DOHH2 (cell line): ENCODE measurements at regions not wholly inside any gene's neighbourhood (a gene's known extent, or its start where the extent isn't known, plus 50 kb on each side); places are given as distances from the start of the nearest gene placed in this dataset.
A peak's percentile ranks its signal among the peaks of the same experiment; 100 is the strongest.

ENCODE experiments used
- H3F3A ChIP-seq: fragments of 200-600 bp; sonication (generic), shearing (Covaris generic); 2 replicates; pipeline ENCODE4 v1.6.0; 2016; ENCODE audit warnings: antibody characterized with exemption, mild to moderate bottlenecking; ENCODE audit not compliant: control insufficient read depth, insufficient read depth
- H3K27ac ChIP-seq: fragments of 200-600 bp; sonication (generic); 2 replicates; pipeline ENCODE4 v1.5.1; 2014; ENCODE audit warnings: low read depth, mild to moderate bottlenecking, low read length, moderate library complexity
- H3K27me3 ChIP-seq: fragments of 200-600 bp; sonication (generic); 2 replicates; pipeline ENCODE4 v1.6.1; 2014; ENCODE audit warnings: mild to moderate bottlenecking, low read length, mixed read lengths; ENCODE audit not compliant: control insufficient read depth
- H3K36me3 ChIP-seq: fragments of 200-600 bp; sonication (generic); 2 replicates; pipeline ENCODE4 v1.6.1; 2014; ENCODE audit warnings: mild to moderate bottlenecking, low read length, moderate library complexity, mixed read lengths; ENCODE audit not compliant: control insufficient read depth
- H3K4me1 ChIP-seq: fragments of 200-600 bp; sonication (generic); 2 replicates; pipeline ENCODE4 v1.6.1; 2014; ENCODE audit warnings: mild to moderate bottlenecking, low read length, mixed read lengths; ENCODE audit not compliant: control insufficient read depth
- H3K4me2 ChIP-seq: fragments of 200-600 bp; sonication (generic); 2 replicates; pipeline ENCODE4 v1.6.0; 2014; ENCODE audit warnings: mild to moderate bottlenecking, low read length, moderate library complexity
- H3K4me3 ChIP-seq: fragments of 200-600 bp; sonication (generic); 2 replicates; pipeline ENCODE4 v1.5.1; 2014; ENCODE audit warnings: mild to moderate bottlenecking, low read length, mixed read lengths
- H3K79me2 ChIP-seq: fragments of 200-600 bp; sonication (generic); 2 replicates; pipeline ENCODE4 v1.6.1; 2014; ENCODE audit warnings: mild to moderate bottlenecking, low read length, mixed read lengths; ENCODE audit not compliant: control insufficient read depth
- H3K9me2 ChIP-seq: fragments of 200-600 bp; sonication (generic); replicated peaks from 2 replicates; pipeline ENCODE4 v1.6.1; 2014; ENCODE audit warnings: mild to moderate bottlenecking, low read length, mixed read lengths; ENCODE audit not compliant: control insufficient read depth
- H3K9me3 ChIP-seq: fragments of 200-600 bp; sonication (generic); 2 replicates; pipeline ENCODE4 v1.6.1; 2014; ENCODE audit warnings: antibody characterized with exemption, low read length, mixed read lengths; ENCODE audit not compliant: control insufficient read depth, insufficient read depth
- H4K20me1 ChIP-seq: fragments of 200-600 bp; sonication (generic); 2 replicates; pipeline ENCODE4 v1.6.0; 2014; ENCODE audit warnings: low read depth, mild to moderate bottlenecking, antibody characterized with exemption, low read length, moderate library complexity; ENCODE audit not compliant: control insufficient read depth, insufficient read depth
- EZH2phosphoT487 ChIP-seq: fragments of 200-600 bp; sonication (generic); IDR thresholded peaks from 2 replicates; pipeline ENCODE4 v1.6.1; 2017; ENCODE audit warnings: borderline replicate concordance, mild to moderate bottlenecking, antibody characterized with exemption, low read length, moderate library complexity, mixed read lengths
- TF ChIP-seq, protein P1 (sequence below): fragments of 200-600 bp; sonication (generic); IDR thresholded peaks from one replicate; pipeline ENCODE4 v1.5.1; 2014; ENCODE audit warnings: antibody characterized with exemption, mild to moderate bottlenecking, low read depth, low read length; ENCODE audit not compliant: poor library complexity, severe bottlenecking

DNA sequence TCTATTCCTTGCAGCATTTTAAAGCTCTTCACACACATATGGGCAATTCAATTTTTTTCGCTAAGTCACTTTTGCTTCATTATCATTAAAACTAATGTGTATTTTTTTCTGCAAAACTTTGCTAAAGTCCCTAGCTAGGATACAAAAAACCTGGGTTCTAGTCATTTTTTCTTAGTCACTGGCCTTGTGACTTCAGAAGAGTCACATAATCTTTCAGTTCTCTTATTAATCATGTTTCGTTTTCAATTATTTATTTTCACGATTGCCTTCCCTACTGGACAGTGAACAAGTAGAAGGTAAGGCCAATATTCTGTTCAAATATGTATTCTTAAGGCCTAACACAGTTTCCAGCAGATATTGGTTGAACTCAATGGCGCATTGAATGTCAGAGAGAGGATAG, 60.9 kb upstream of the CYRIA start:
- Histone ChIP-seq H3K9me3 (no peaks in the 10 kb centered on the region), H3K27me3 (no peaks in the 10 kb centered on the region), H3K4me2 (no peak overlapping the region), H3K79me2 (no peaks in the 10 kb centered on the region), H3K27ac (no peak overlapping the region), H4K20me1 (no peaks in the 10 kb centered on the region), H3F3A (no peaks in the 10 kb centered on the region), H3K4me3 (no peak overlapping the region), H3K36me3 (no peaks in the 10 kb centered on the region), H3K9me2 (no peaks in the 10 kb centered on the region), H3K4me1 (peaks cover 24% of the 10 kb centered on the region)
- TF ChIP-seq, protein P1, sequence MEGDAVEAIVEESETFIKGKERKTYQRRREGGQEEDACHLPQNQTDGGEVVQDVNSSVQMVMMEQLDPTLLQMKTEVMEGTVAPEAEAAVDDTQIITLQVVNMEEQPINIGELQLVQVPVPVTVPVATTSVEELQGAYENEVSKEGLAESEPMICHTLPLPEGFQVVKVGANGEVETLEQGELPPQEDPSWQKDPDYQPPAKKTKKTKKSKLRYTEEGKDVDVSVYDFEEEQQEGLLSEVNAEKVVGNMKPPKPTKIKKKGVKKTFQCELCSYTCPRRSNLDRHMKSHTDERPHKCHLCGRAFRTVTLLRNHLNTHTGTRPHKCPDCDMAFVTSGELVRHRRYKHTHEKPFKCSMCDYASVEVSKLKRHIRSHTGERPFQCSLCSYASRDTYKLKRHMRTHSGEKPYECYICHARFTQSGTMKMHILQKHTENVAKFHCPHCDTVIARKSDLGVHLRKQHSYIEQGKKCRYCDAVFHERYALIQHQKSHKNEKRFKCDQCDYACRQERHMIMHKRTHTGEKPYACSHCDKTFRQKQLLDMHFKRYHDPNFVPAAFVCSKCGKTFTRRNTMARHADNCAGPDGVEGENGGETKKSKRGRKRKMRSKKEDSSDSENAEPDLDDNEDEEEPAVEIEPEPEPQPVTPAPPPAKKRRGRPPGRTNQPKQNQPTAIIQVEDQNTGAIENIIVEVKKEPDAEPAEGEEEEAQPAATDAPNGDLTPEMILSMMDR: no peak
- no peak for TF ChIP-seq EZH2phosphoT487

DNA sequence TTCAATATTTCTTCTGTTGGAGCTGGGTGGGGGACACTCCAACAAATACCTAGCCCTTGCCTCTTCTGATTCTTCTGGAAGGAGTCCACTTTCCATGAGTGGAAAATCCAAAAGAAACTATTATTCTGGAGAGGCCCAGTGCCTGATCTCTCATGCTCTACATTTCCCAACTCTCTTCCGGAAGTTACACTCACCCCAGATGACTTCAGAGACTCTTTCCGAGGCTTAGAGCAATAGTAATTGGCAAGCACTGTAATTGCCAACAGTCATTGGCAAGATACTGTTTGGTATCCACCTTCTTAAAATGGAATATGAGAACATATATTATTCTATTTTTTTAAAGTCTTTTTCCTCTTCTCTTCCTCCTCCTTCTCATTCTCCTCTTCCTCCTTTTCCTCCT, 60.5 kb upstream of the CYRIA start:
- Histone ChIP-seq H3K27me3 (no peaks in the 10 kb centered on the region), H3K79me2 (no peaks in the 10 kb centered on the region), H3K4me3 (no peak overlapping the region), H3K36me3 (no peaks in the 10 kb centered on the region), H3K4me2 (no peak overlapping the region), H3K9me2 (no peaks in the 10 kb centered on the region), H3F3A (no peaks in the 10 kb centered on the region), H3K9me3 (no peaks in the 10 kb centered on the region), H3K27ac (no peak overlapping the region), H3K4me1 (peaks cover 24% of the 10 kb centered on the region), H4K20me1 (no peaks in the 10 kb centered on the region)
- TF ChIP-seq EZH2phosphoT487: no peak
- TF ChIP-seq, protein P1: no peak

DNA sequence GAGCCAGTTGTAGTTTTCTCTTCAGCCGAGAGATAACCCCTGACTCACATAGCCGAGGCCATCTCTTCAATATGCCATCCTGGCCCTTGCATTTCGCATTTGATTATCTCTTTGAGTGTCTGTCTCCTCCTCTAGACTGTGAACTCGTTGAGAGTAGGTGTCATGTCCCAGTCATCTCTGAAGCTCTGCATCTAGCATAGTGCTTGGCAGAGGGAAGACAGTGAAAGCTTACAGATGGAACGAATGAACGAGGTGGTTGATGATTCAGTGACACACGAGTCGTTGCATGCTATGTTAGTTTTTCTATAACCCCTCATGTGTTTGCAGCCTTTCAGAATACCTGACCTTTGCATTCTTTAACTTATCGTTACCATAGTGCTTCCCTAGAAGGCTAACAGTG, 59.9 kb upstream of the CYRIA start:
- Histone ChIP-seq H3K79me2 (no peaks in the 10 kb centered on the region), H3K36me3 (no peaks in the 10 kb centered on the region), H4K20me1 (no peaks in the 10 kb centered on the region), H3K9me3 (no peaks in the 10 kb centered on the region), H3K27ac (no peak overlapping the region), H3K9me2 (no peaks in the 10 kb centered on the region), H3K4me2 (no peak overlapping the region), H3F3A (no peaks in the 10 kb centered on the region), H3K4me3 (no peak overlapping the region), H3K4me1 (peaks cover 24% of the 10 kb centered on the region), H3K27me3 (no peaks in the 10 kb centered on the region)
- TF ChIP-seq, protein P1: no peak
- TF ChIP-seq EZH2phosphoT487: no peak

DNA sequence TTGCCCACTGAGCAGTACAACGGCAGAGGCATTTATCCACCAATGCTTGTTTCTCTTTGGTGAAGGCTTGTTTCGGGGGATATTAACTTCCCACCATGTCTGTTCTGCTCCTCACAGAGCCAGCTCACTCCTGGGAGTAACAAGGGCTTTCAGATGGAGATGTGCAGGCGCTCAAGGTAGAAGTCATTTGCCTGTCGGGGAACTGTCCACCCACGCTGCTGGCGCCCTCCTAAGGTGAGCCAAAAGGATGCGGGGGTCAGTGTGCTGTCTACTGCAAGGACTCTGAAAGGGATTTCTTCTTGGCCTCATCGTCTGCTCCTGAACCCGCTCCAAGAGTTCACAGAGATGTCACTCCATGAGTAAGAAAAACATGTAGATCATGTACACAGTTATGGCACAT, 57.0 kb upstream of the CYRIA start:
- no peak overlapping the region for H3K4me3 ChIP-seq
- H3K36me3 ChIP-seq: no peaks in the 10 kb centered on the region
- H3K9me3 ChIP-seq: no peaks in the 10 kb centered on the region
- no peaks in the 10 kb centered on the region for H3F3A ChIP-seq
- no peaks in the 10 kb centered on the region for H3K79me2 ChIP-seq
- no peaks in the 10 kb centered on the region for H3K27me3 ChIP-seq
- no peaks in the 10 kb centered on the region for H3K9me2 ChIP-seq
- peaks cover 11% of the 10 kb centered on the region; the same call in 1 of the 2 replicates for H3K4me1 ChIP-seq
- TF ChIP-seq, protein P1: peak; percentile 38
- TF ChIP-seq EZH2phosphoT487: no peak
- no peak overlapping the region for H3K27ac ChIP-seq
- H3K4me2 ChIP-seq: no peak overlapping the region
- H4K20me1 ChIP-seq: no peaks in the 10 kb centered on the region
